ENCODE measurements at regions not wholly inside any gene's neighbourhood (a gene's known extent, or its start where the extent isn't known, plus 50 kb on each side); places are given as distances from the start of the nearest gene placed in this dataset.

GRCh38 chr18:78807668-78808067 lies 171.9 kb upstream of the SALL3 start:
- Histone ChIP-seq H3K27me3 (ENCODE audit: control insufficient read depth, insufficient read depth, low read length) (no peaks in the 10 kb centered on the region), H4K20me1 (ENCODE audit: control insufficient read depth, extremely low read depth, insufficient read depth, low read length) (no peaks in the 10 kb centered on the region), H3K4me2 (ENCODE audit: extremely low read depth, insufficient read depth, low read length) (no peak overlapping the region), H3K79me2 (ENCODE audit: control insufficient read depth, insufficient read depth, low read length) (no peaks in the 10 kb centered on the region), H2AFZ (ENCODE audit: low read length) (no peak overlapping the region), H3K9ac (ENCODE audit: insufficient read depth, low read length) (no peak overlapping the region), H3K27ac (ENCODE audit: insufficient read depth, low read length) (no peak overlapping the region), H3K4me3 (replicated peaks in 1 of 4; ENCODE audit: control extremely low read depth in 1 of 4, insufficient read depth in 1 of 4, low read depth in 3 of 4, low read length in 4 of 4) (no peak overlapping the region), H3K9me3 (ENCODE audit: control insufficient read depth, insufficient read depth, low read depth, low read length) (peaks cover 5% of the 10 kb centered on the region), H3K36me3 (ENCODE audit: control insufficient read depth, insufficient read depth, low read length) (no peaks in the 10 kb centered on the region), H3K4me1 (ENCODE audit: control insufficient read depth, extremely low read depth, insufficient read depth, low read length) (no peaks in the 10 kb centered on the region)
- DNase-seq (ENCODE audit: low read depth in 2 of 2): no peak
- TF ChIP-seq CTCF (conservative IDR thresholded peaks at IDR 0.05 in 1 of 2, IDR thresholded peaks at IDR 0.05 in 1 of 2; ENCODE audit: low read depth in 1 of 2, low read length in 2 of 2): no peak
- TF ChIP-seq EZH2 (IDR thresholded peaks at IDR 0.05; ENCODE audit: low read length, missing control alignments): no peak

GRCh38 chr18:78809845-78810244 lies 169.8 kb upstream of the SALL3 start:
- TF ChIP-seq EZH2 (IDR thresholded peaks at IDR 0.05; ENCODE audit: low read length, missing control alignments) (no peak), CTCF (conservative IDR thresholded peaks at IDR 0.05 in 1 of 2, IDR thresholded peaks at IDR 0.05 in 1 of 2; ENCODE audit: low read depth in 1 of 2, low read length in 2 of 2) (no peak)
- H3K27me3 ChIP-seq (ENCODE audit: control insufficient read depth, insufficient read depth, low read length): no peaks in the 10 kb centered on the region
- no peaks in the 10 kb centered on the region for H4K20me1 ChIP-seq (ENCODE audit: control insufficient read depth, extremely low read depth, insufficient read depth, low read length)
- no peaks in the 10 kb centered on the region for H3K36me3 ChIP-seq (ENCODE audit: control insufficient read depth, insufficient read depth, low read length)
- H3K27ac ChIP-seq (ENCODE audit: insufficient read depth, low read length): no peak overlapping the region
- no peaks in the 10 kb centered on the region for H3K79me2 ChIP-seq (ENCODE audit: control insufficient read depth, insufficient read depth, low read length)
- H3K9ac ChIP-seq (ENCODE audit: insufficient read depth, low read length): no peak overlapping the region
- H3K4me1 ChIP-seq (ENCODE audit: control insufficient read depth, extremely low read depth, insufficient read depth, low read length): no peaks in the 10 kb centered on the region
- DNase-seq (ENCODE audit: low read depth in 2 of 2): no peak
- H3K9me3 ChIP-seq (ENCODE audit: control insufficient read depth, insufficient read depth, low read depth, low read length): peaks cover 5% of the 10 kb centered on the region
- no peak overlapping the region for H3K4me2 ChIP-seq (ENCODE audit: extremely low read depth, insufficient read depth, low read length)
- H2AFZ ChIP-seq (ENCODE audit: low read length): no peak overlapping the region
- H3K4me3 ChIP-seq (replicated peaks in 1 of 4; ENCODE audit: control extremely low read depth in 1 of 4, insufficient read depth in 1 of 4, low read depth in 3 of 4, low read length in 4 of 4): no peak overlapping the region

GRCh38 chr18:78810706-78811105 lies 168.9 kb upstream of the SALL3 start:
- TF ChIP-seq EZH2 (IDR thresholded peaks at IDR 0.05; ENCODE audit: low read length, missing control alignments) (no peak), CTCF (conservative IDR thresholded peaks at IDR 0.05 in 1 of 2, IDR thresholded peaks at IDR 0.05 in 1 of 2; ENCODE audit: low read depth in 1 of 2, low read length in 2 of 2) (no peak)
- peaks cover 5% of the 10 kb centered on the region for H3K9me3 ChIP-seq (ENCODE audit: control insufficient read depth, insufficient read depth, low read depth, low read length)
- no peak overlapping the region for H2AFZ ChIP-seq (ENCODE audit: low read length)
- no peaks in the 10 kb centered on the region for H3K36me3 ChIP-seq (ENCODE audit: control insufficient read depth, insufficient read depth, low read length)
- no peaks in the 10 kb centered on the region for H3K79me2 ChIP-seq (ENCODE audit: control insufficient read depth, insufficient read depth, low read length)
- H4K20me1 ChIP-seq (ENCODE audit: control insufficient read depth, extremely low read depth, insufficient read depth, low read length): no peaks in the 10 kb centered on the region
- no peaks in the 10 kb centered on the region for H3K4me1 ChIP-seq (ENCODE audit: control insufficient read depth, extremely low read depth, insufficient read depth, low read length)
- no peak overlapping the region for H3K9ac ChIP-seq (ENCODE audit: insufficient read depth, low read length)
- no peak overlapping the region for H3K4me3 ChIP-seq (replicated peaks in 1 of 4; ENCODE audit: control extremely low read depth in 1 of 4, insufficient read depth in 1 of 4, low read depth in 3 of 4, low read length in 4 of 4)
- no peak overlapping the region for H3K27ac ChIP-seq (ENCODE audit: insufficient read depth, low read length)
- no peaks in the 10 kb centered on the region for H3K27me3 ChIP-seq (ENCODE audit: control insufficient read depth, insufficient read depth, low read length)
- no peak for DNase-seq (ENCODE audit: low read depth in 2 of 2)
- H3K4me2 ChIP-seq (ENCODE audit: extremely low read depth, insufficient read depth, low read length): no peak overlapping the region

Data from fibroblast of lung (primary cell).